HG02884 (cell line): ENCODE measurements at regions not wholly inside any gene's neighbourhood (a gene's known extent, or its start where the extent isn't known, plus 50 kb on each side); places are given as distances from the start of the nearest gene placed in this dataset.

Source experiments
- ATAC-seq: cut with Tn5 transposase; IDR thresholded peaks from one replicate; pipeline ENCODE4 v1.9.1; 2021; ENCODE audit warnings: mild to moderate bottlenecking, moderate library complexity; ENCODE audit not compliant: unreplicated experiment

DNA sequence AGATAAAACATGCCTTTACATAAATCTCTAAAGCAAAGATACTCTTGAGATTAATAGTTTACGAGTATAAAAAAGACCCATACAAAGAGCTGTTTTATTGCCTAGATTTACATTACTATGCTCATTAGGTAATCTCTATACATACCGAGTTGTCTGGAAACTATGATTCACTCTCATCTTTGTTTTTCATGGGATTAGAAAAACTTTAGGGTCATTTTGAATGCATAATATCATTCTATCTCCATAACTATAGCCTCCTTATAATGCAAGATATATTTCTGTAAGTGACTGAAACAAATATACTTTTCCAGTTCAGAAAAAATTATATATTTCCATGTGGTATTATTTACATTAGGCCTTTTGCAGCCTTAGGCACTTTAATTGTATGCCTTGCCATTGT is 1088.7 kb upstream of the ARRDC3 start:
- no peak for ATAC-seq

DNA sequence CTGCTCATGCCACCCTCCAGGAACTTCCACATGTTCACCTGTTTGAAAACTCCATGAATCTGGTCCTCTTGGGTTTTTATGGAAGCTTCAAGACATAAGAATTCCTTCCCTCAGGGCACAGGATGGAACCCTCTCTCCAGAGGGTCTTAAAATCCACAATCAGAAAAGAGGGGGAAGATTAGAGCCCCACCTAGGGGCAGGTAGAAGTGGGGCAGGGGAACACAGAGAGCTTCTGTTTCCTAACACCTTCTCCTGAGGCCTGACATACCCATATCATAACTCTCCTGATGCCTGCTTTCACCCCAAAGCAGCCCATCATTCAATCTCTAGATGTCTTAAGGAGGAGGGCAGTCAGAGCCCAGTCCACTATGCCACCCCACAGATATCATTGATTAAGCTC is 1087.7 kb upstream of the ARRDC3 start:
- no peak for ATAC-seq

DNA sequence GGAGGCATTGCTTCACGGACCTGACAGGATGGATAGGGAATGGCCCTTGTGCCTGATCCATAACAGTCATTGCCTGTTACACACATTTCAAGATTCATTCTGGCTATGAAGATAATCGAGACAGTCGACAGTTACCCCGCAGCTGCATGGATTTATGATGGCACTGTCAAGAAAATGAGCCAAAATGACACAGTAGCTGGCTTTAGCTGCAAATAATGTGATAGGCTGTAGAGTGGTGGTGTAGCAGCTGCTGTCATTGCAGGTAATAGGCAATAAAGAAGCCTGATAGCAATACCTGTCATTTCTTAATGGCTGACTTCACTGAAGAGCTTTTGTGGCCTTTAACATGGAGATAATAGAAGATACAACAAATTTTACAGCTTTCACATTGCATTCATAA is 1085.2 kb upstream of the ARRDC3 start:
- ATAC-seq = no peak

- no peak for ATAC-seq
Measured at GRCh38 chr5:92467695-92468094, 1084.6 kb upstream of the ARRDC3 start.

GRCh38 chr5:92460505-92460904 is 1077.4 kb upstream of the ARRDC3 start:
- no peak for ATAC-seq

DNA sequence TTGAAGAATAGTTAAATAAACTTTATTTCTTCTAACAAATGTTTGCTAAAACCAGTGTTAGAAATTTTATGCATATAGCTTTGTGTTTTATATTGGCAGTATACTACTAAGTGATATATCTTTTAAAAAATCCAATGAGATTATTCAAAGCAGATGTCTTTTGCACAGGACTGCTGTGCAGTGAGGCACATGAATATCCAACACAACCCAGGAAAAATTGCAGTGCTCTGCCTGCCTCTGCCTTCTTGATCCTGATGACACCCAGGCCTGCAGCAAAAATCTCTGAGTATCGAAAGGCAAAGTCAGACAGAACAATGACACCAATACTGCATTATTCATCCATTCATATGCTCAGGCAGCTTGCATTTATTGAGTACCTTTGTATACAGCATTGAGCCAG is 1076.5 kb upstream of the ARRDC3 start:
- no peak for ATAC-seq

DNA sequence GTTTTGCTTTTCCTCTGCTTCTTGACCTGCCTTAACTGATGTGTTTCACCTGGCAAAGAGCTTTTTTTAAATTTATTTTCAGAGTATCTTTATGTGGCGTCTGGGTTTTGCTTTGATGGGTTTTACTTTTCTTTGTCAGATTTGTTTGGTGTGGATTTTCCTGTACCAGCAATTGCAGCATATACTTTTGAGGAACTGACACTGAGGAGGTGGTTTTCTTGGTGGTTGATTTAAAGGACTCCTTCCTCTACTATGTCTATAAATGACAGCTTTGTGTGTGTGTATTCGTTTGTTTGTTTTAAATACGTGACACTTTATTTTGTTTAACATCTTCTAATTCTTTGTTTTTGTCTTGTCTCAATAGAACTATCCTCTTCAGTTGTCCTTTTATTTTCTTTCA is 1071.9 kb upstream of the ARRDC3 start:
- ATAC-seq = peak; percentile 99

DNA sequence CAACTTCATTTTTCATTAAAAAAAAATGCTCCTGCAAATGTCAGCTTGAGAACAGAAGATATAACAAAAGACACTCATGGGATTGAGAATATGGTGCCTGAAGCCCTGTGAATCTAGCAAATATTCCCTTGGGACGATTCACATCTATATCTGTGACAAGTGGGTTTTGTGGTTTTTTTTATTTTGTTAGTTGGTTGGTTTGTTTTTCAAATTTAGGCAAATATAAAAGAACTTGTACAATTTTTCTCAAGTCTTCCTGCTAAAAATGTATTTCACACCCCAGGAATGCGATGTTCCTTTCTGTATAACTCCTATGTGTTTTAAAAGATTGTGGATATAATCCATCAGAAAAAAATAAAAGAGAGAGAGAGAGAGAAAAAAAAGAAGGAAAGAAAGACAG is 1061.8 kb upstream of the ARRDC3 start:
- no peak for ATAC-seq

- no peak for ATAC-seq
Measured at GRCh38 chr5:92435781-92436180, 1052.7 kb upstream of the ARRDC3 start.

DNA sequence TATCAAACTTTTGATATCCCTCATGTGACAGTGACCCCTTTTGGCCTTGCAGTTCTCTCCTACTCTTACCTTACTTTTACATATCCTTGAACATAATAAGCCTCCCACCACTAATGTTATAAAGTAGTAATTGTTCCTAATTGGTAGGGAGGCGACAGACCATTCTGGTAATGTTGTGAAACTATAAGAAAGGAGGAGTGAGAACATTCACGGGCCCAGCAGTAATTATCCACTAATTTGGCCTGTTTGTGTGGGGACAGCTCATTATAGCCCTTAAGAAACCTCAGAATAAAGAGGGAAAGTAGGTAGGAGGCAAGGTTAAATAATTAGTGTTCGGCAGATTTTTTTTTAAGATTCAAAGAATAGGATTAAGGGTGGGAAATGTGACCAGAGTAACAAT is 1046.5 kb upstream of the ARRDC3 start:
- no peak for ATAC-seq

DNA sequence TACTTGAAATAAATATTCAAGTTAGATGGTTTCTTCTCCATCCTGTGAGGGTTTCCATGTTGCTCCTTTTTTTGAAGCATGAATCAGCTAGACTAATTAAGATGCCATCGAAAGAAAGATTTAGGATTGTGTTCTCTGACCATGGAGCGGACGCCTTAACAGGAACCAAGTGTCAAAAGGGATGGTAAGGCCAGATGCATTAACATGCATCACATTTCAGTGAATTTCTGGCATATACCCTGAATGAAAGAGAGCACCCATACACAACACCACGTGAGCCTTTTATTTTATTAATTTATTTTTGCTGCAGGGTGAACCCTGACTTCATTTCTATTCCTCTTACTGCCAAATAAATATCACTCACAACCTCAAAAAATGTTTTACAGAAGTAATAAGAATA is 1045.3 kb upstream of the ARRDC3 start:
- no peak for ATAC-seq

DNA sequence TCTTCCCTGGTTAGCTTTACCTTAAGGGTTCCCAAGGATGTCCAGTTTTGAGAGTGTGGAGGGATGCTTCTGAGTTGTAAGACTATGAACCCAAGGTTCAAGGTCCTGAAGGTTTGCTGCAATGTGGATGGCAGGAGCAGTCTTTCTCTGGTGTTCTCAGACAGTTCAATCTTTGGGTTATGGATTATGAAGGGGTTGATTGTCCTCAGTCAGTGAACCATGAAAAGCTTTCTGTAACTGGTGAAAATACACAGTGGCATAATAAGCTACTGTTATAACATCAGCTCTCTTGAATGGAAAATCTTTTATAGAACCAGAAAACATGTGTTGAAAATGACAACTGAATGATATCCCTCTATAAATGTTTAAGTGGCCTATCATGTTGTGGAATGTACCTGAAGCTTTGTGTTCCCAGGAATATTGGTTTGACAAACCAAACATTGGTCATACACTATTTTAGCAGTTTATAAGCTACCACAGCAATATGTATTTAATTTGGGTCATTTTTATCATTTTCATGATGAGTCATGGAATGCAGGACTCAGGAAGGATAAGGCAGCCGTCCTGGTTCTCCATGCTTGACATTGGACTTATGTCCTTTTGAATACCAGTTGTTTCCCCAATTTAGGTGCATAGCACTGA is 1041.8 kb upstream of the ARRDC3 start:
- ATAC-seq = no peak

DNA sequence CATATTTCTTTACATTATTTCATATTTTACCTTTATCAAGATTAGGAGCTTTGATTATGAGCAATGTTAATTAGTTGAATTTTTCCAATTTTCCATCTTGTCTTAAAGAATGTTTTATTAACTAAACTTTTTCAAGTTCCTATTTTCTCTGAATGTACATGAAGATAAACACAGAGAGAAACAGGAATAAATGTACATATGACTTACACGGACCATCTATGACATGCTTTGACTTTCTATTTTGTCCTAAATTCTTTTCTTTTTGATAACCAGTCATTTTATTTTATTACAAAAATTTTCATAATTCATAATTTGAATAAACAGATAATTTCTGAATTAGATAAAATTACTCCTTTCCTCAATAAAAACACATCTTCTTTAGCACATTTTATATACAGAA is 1038.8 kb upstream of the ARRDC3 start:
- no peak for ATAC-seq

DNA sequence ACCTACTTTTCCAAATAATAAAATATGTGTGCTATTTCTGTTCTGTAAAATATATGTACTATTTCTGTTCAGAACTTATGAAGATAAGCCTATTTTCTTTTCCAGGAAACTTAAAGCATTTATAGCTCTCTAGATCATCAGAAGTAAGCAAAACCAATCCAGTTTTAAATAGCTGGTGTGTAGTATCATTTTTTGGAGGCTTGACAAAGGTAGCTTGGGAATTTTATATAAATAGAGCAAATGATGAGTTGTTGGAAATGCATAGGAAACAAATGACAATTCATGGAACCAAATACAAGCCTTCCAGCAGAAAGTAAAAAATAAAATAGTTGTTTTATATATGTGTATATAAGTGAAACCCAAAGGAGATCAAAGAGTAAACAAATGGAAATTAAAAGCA is 1038.1 kb upstream of the ARRDC3 start:
- no peak for ATAC-seq

DNA sequence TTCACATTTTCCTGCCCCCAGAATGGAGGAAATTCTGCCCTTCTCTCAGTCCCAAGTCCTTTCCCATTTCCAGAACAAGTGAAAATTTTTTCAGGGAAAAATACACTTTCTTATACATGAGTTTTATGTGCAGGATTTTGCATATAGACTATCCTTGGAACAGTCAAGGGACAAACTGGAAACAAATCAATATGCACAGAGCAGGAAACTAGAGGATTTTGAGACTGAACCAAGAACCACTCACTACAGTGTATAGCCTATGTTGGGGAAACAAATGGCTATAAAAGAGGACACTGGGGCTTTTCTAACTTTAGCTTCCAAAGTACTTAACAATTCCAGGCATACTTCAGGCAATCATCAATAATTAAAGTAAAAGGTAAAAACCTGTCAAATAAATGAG is 1036.1 kb upstream of the ARRDC3 start:
- ATAC-seq = no peak

GRCh38 chr5:92418341-92418740 is 1035.2 kb upstream of the ARRDC3 start:
- ATAC-seq = no peak

- no peak for ATAC-seq
Measured at GRCh38 chr5:92409134-92409533, 1026.0 kb upstream of the ARRDC3 start.

- no peak for ATAC-seq
Measured at GRCh38 chr5:92402956-92403702, 1020.0 kb upstream of the ARRDC3 start.

GRCh38 chr5:92402045-92402444 is 1018.9 kb upstream of the ARRDC3 start:
- no peak for ATAC-seq

DNA sequence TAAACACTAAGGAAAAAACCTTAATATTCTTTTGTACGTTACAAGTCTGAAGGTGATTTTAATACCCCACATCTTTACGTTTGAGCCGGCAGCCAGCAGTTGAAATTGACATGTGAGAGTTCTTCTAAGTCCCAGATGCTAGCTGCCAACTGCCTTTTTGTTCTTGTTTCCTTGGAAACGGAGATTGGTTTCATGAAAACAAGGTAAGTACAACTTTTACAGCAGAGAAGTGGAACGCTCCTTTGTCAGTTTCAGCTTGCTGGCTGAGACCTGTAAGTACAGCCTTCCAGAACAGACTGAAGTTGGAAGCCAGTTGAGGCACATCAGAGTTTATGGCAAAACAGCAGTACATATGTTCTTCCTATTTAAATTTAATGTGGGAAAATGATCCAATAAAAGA is 1018.4 kb upstream of the ARRDC3 start:
- ATAC-seq = no peak

DNA sequence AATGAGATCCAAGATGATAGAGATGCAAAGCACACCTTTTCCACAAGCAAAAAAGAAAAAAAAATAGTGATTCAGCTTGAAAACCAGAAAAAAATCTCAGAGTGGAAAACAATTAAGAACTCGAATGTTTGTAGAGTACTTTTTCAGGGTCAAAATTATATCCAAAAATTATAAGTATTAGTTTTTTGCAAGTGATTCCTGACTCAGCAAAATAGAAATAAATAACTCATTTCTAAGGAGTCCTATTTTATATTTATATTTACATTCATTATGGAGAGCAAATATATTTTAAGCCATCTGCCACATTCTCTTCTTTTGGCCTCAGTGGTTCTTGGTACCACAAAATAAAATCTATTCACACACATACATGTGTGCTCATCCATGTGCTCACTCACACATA is 1011.8 kb upstream of the ARRDC3 start:
- no peak for ATAC-seq

GRCh38 chr5:92390657-92391056 is 1007.5 kb upstream of the ARRDC3 start:
- no peak for ATAC-seq
